Left kidney (tissue), 1 donor: ENCODE measurements at regions not wholly inside any gene's neighbourhood (a gene's known extent, or its start where the extent isn't known, plus 50 kb on each side); places are given as distances from the start of the nearest gene placed in this dataset.
A peak's percentile ranks its signal among the peaks of the same experiment; 100 is the strongest.
"Not testable (repeated sequence)": the region's sequence is repeated elsewhere in the genome, so short reads cannot be mapped to it uniquely, and the experiment has no call there.

Experiments used
- DNase-seq: peaks from one replicate; pipeline ENCODE4 v3.0.0-alpha.2; 2013

- DNase-seq = no peak
Observed at GRCh38 chr18:38262661-38263060, 697.1 kb upstream of the CELF4 start.

GRCh38 chr18:38257661-38258060, 692.1 kb upstream of the CELF4 start:
- DNase-seq = no peak

- no peak for DNase-seq
Observed at GRCh38 chr18:38256366-38256765, 690.8 kb upstream of the CELF4 start.

DNA sequence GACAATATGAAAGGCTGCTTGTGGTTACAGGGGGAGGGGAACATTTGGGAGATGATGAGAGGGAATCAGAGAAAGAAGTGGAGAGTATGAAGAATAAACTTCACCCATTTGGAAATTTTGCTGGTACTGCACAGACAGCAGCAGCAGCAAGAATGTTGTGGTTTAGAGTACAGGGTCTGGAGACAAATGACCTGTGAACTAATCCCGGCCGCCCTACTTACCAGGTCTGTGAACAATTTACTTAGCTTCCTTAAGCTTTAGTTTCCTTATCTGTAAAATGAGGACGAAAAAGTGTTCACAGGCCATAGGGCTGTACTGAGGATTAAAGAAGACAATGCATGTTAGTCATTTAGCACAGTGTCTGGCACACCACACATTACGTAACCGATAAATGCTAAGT, 685.4 kb upstream of the CELF4 start:
- DNase-seq = no peak

DNA sequence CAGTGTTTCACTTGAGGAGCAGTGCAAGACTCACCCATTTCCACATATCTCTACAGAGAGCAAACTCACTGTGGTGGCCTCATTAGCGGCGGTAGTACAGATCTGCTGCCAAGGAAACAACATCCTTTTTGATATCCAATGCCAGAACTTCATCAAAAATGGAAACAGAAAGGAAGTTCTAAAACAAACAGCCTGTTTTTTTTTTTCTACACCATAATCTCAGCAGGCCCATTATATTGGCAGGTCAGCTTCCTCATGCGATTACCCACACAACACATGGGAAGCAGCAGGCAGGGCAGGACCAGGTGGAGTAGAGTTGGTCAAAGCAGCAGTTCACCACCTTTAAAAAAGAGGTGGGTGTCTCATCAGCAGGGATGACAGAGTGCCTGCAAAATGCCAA, 678.9 kb upstream of the CELF4 start:
- DNase-seq = no peak

DNA sequence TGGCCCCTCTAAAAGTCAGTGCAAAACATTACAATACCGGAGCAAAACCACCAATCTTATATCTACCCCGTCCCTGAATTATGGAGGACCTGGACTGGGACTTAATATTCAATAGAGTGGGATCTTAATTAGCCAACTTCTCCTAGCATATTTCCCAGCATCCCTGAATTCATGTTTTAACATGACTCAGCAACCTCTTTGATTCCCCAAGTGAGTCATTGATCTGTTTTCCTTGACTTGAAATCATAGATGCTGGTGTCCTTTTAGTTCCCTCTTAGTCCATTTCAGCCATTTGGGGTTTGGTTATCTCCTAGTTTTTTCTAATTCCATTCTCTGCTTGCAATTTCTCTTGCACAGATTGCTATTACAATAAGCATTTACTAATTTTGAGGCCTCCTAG, 677.7 kb upstream of the CELF4 start:
- DNase-seq = no peak

- no peak for DNase-seq
Observed at GRCh38 chr18:38241736-38242135, 676.1 kb upstream of the CELF4 start.

DNA sequence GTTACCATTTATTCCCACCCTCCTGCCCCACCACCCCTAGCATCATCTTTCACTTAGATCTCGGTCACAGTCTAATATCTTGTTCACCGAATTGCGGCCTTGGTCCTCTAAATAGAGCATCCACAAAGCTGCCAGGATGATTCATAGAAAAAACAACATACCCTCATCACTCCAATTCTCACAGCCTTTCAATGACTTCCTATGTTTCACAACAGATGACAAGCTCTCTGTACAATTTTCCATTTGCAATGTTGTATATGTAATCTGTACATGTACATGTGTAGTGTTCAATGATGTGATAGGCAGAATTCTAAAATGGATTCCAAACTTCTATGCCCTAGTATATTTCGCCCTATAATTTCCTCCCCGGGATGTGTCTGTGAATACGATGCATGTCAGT, 675.6 kb upstream of the CELF4 start:
- DNase-seq = no peak

DNA sequence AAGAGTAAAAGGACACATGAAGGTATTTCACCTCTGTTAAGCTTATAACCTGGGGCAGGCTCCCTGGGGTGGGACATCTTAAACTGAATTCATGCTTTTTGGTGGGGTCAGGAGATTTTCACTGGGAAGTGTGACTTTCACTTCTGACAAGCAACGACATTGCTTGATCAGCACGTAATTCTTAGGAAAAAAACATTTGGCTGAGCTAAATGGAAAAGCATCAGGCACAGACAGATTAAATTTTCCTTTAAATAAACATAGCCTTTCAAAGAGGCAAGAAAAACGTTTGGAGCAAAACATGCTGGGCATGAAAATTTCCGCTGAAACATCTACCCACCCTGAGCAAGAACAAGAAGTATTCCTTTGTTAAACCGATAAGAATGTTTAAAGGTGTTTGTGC, 674.0 kb upstream of the CELF4 start:
- no peak for DNase-seq

DNA sequence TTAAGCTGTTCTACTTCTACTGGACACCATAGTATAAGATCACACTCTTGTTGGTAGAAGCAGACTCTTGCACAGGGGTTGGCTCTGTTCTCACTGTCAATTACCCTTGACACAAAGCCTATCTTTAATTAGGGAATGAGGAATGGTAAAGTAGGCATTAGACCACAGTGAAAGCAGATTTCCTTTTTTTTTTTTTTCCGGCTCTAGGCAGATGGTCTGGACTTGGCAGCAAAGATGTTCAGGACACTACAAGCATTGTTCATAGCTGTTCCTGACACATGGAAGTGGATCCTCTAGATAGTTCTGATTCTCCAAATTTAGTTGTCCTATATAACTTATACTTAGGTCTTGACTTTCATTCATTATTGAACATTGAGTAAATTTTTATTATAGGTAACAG, 672.2 kb upstream of the CELF4 start:
- DNase-seq = no peak

DNA sequence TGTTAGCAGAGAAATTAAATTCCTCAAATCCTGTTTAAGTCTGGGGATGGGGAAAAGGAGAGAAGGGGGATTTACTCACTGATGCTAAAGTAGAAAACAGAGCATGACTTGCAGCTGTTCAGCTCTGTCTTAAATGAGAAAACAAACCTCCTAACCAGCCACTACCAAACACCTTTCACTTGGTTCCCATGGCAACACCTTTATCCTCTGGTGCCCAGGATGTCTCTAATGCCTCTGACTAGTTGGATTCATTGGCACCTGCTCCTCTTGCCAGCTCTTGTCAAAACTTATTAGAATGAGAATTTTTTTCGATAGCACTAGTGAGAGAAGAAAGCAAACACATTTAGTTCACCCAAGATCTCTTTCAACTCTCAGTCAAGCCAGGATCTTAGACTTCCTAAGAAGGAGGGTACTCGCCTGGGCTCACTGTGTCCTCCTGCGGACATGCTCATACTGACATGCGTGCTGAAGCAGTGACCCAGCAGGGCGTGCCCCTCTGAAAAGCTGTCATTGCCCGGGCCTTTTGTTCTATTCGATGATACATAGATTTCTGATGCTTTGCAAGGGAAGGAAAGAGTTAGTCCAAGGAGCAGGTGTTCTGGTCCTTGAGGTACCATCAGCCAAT, 656.0 kb upstream of the CELF4 start:
- DNase-seq = no peak

- no peak for DNase-seq
Observed at GRCh38 chr18:38198956-38199355, 633.4 kb upstream of the CELF4 start.

GRCh38 chr18:38198526-38198925, 632.9 kb upstream of the CELF4 start:
- DNase-seq = no peak

DNA sequence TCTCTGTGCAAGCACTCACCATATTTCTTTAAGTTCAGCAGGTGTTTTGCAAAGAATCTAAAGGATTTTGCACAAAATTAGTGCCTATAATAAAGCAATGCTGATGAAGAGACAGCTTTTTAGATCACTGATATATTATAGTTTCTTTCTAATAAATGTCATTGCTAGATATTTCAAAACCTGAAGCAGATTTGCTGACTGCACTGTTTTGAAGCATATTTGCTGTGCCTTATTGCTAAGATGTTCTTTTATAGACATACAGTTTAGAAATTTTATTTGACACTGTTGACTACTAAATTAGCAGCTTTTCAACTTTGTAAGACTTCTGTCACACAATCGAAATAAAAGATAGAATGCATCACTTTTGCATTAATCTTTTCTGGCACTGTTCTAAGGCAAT, 620.9 kb upstream of the CELF4 start:
- no peak for DNase-seq

GRCh38 chr18:38174594-38174993, 609.0 kb upstream of the CELF4 start:
- DNase-seq = no peak

GRCh38 chr18:38174173-38174572, 608.6 kb upstream of the CELF4 start:
- no peak for DNase-seq

- no peak for DNase-seq
Observed at GRCh38 chr18:38170845-38171244, 605.2 kb upstream of the CELF4 start.

DNA sequence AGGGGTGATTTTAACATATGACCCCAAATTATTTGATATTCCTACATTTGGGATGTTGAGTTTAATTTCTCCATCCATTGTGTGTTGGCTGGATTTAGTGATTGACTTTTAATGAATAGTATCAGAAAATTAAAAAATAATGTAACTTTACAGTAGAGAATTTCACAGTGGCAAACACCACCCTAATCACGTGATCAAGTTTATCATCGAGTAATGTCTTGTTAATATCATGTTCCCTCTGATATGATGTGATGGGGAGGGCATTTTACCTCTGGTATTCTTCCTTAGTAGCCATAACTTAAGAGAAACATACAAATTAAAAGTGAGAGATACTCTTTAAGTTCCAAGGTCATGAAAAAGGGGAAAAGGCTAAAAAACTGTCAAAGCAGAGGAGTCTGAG, 602.0 kb upstream of the CELF4 start:
- DNase-seq = no peak

DNA sequence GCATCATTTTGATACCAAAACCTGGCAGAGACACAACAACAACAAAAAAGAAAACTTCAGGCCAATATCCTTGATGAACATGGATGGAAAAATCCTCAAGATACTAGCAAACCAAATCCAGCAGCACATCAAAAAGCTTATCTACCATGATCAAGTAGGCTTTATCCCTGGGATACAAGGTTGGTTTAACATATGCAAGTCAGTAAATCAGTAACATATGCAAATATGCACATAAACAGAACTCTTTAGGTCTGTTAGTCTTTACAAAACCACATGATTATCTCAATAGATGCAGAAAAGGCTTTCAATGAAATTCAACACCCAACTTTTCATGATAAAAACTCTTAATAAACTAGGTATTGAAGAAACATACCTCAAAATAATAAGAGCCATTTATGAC, 587.5 kb upstream of the CELF4 start:
- not testable (repeated sequence) for DNase-seq

DNA sequence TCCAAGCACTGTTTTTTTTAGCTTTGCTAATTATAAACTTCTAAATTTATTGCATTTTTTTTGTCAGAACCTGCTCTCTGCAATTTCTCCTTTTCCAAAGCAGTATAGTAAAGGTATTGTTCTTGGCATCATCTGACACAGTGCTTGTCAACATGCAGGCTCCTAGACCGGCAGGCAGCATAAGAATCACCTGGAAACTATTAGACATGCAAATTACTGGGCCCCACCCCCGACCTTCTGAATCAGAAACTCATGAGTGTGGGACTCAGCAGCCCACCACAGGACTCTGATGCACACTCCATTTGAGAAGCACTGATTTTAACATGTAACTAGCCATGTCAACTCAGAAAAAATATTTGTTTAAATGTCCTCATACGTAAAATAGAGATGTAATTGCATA, 551.1 kb upstream of the CELF4 start:
- no peak for DNase-seq

- DNase-seq = no peak
Observed at GRCh38 chr18:38115201-38115600, 549.6 kb upstream of the CELF4 start.

DNA sequence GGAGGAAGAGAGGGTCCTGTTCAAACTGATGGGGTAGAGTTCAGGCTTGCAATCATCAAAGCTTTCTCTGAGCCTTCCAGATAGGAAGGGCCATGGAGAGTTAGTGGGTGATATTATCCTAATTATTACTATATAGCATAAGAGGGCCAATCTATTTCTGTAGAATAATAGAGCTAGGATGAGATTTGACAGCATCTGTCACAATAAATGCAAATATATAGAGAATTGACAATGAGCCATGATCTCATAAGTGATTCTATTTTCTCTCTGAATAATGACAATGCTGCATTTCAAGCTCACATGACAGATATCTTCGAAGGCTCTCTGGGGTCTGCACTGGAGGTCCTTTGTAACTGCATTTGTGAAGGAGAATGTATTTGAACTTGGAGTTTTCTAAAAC, 521.9 kb upstream of the CELF4 start:
- DNase-seq = no peak

DNA sequence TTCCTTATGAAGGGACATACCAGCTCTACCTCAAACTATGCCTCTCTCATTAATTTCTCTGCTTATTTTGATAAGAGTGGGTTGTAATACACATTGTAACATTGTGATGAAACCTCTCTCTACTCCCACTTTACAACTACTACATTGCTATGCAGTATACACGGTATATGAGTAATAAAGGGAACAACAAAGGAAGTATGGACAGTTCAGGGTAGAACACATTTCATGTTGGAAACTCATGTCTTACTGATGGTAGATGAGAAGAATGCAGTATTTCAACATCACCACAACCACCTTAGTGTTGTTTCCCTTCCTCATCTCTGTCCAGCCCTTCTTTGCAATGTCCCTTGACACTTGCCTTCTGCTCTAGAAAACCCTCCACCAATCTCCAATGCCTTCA, 515.9 kb upstream of the CELF4 start:
- no peak for DNase-seq

DNA sequence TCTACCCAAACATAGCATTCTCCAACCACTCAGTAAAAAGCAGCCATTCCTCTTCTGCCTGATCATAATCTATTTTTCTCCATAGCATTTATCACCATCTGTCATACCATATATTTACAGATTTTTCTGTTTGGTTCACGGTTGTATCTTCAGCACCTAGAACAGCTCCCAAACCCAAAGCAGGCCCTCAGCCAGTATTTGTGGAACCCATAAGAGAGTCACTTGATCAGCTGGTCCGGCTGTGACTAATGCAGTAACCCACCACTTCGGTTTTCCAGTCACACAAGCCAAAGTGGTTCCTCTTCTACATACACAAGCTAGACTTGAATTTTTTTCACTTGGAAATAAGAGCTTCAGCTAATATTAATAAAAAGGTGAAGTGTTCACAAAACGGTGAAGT, 511.6 kb upstream of the CELF4 start:
- peak; percentile 18 for DNase-seq
